Hematopoietic multipotent progenitor cell treated with erythropoietin and hydrocortisone succinate and interleukin-3 and kit ligand, for 6 days (in vitro differentiated cells): ENCODE measurements at regions not wholly inside any gene's neighbourhood (a gene's known extent, or its start where the extent isn't known, plus 50 kb on each side); places are given as distances from the start of the nearest gene placed in this dataset.

ENCODE experiments used
- DNase-seq: peaks from one replicate; pipeline ENCODE4 v3.0.0-alpha.2; 2015

DNA sequence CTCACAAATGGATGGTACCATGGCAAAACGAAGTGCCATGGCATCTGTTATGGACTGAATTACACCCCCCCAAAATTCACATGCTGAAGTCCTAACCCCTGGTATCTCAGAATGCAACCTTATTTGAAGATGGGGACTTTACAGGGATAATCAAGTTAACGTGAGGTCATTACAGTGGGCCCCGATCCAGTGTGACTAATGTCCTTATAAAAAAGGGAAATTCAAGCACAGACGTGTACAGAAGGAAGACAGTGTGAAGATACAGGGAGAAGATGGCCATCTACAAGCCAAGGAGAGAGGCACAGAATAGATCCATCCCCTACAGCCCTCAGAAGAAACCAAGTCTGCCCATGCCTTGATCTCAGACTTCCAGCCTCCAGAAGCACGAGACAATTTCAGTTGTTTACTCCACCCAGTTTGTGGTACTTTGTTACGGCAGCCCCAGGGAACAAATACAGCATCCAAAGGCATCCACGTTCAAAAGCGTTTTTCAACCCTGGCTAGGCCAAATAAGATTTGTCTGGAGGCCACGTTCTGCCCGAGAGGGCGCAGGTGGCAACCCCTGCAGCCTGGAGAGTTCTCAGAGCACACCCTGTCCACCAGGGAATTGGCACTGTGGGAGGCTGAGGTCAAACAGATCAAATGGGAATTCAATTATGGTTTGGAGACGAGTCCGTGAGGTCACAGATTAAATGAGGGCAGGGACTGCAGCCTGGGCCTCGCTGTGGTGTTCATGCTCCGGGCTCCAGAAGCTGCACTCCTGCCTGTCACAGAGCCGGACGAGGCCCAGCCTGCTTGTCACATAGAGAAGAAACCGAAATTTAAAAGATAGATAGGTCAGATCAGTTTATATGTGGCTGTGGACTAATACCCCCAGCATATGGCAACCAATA, 494.8 kb downstream of the SHQ1 start:
- no peak for DNase-seq

DNA sequence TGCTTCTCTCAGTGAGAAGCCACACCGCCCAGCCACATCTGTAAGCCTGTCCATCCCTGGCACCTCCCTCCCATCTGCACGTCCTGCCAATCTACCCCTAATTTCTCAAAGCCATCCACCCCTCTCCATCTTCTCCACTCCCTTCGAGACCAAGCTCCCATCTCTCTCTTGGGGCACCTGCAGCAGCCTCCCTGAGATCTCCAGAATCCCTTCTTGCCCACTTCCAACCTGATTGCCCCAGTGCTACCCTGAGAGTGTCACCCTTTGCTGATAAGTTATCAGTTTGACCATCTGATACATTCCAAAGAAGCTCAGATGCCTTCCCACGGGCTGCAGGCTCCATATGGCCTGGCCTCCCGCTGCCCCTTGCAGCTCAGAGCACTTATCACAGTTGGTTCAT, 496.1 kb downstream of the SHQ1 start:
- DNase-seq = no peak

DNA sequence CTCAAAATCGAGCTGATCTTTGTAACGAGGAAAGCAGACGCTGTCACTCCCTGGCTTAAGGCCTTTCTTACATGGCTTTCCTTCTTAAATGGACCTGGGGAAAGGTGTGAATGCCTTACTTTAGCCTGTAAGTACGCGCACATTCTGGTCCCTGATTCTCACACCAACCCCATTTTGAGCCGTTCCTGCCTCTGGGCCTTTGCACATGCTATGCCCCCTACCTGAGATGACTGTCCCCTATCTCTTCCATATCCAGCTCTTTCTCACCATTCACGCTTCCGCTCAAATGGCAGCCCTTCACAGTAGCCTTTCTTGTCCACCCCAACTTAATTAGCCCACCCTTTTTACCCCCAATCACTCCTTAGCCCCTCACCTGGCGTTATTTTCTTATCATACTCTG, 496.7 kb downstream of the SHQ1 start:
- no peak for DNase-seq

DNA sequence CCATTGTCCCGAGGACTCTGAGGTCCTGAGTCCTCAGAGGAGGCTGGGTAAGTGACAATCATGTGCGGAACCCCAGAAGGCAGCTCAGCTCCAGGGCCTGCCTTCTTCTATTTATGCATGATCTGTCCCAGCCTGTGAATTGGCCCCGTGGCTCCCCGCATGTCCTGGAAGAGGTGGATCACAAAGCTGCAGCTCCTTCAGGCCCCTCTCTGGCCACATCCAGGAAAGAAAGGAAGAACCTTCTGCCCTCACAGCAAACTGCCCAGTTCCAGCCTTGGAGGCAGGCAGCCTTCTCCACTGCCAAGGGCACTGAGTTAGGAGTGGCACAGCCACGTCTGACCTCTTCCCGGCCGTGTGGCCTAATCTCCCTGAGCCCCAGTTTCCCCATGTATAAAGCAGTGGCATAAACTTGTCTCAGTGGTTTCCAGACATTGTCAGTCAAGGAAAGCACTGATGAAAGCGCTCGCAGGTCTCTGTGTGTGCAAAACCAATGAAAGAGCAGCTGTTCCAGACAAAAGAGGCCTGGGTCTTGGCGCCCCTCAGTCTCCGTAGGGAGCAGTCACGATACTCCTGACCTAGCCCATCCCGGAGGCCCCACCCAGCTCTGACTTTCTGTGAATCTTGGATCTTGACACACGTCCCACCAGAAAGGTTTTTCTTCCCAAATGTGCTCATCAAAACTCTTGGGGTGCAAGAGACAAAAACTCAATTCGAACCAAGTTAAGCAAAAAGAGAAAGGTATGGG, 497.3 kb downstream of the SHQ1 start:
- DNase-seq = no peak

DNA sequence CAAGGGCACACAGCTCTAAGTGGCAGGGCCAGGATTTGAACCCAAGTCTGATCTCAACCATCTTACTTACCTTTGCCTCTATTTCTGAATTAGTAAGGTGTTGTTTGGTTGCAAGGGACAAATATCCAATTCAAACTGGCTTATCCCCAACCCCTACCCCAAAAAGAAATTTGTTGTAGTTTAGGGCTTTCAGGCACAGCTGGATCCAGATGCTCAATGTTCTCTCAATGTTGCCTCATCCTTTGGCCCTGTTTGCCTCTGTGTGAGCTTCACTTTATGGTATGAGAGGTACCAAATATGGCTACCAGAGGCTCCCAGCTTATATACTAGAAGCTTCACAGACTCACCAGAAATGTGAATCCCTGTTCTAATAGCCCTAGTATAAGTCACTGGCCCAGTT, 499.9 kb downstream of the SHQ1 start:
- DNase-seq = no peak

DNA sequence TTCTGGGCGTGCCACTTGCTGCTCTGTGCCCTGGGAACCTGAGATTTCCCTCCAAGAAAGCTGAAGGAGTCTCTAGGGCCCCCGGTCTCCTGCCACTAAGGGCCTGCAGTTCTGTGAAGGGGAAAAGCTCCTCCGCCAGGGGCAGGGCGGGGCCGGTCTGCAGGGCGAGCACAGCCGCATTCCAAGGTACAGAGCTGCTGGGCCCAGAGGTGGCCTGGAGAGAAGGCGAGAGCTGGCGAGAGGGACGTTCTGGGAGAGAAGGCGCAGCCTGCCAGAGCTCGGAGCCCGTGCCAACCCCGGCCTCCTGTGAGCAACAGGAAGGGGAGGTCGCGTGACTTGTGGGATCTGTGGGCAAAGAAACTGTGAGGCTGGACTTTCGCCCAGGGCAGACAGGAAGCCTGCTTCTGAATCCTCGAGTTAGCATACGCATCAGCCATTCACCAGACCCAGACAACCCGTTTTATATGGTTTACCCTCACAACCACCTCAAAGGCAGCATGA, 500.4 kb downstream of the SHQ1 start:
- DNase-seq = peak; percentile 91

DNA sequence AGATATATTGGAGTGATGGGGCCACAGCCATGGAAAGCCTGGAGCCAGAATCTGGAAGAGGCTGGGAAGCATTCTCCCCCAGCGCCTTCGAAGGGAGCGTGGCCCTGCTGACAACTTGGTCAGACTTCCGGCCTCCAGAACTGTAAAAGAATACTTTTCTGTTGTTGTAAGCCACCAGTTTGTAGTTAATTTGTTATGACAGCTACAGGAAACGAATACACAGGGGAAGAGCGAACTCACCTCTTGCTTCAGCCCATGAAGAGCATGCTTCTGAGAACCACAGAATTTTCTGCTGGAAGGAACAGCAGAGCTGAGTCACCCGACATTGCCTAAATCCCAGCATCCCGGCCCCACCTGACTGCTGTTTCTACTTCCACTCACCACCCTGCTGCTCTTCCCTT, 501.7 kb downstream of the SHQ1 start:
- peak; percentile 47 for DNase-seq

DNA sequence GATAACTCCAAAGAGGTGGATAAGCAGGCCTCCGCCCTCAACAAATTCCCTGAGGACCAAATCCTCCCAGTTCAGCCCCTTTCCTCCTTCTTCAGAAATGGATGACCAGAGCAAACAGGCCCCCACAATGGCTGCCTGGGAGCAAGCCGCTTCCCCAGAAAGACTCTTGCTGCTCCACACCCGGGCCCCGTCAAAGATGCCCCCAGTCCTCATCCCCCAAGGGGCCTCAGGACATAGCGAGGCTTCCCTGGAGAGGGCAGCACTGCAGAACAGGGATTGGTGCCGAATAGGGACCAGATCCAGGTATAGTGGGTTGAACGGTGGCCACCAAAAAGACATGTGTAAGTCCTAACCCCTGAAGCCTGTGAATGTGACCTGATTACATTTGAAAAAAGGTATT, 502.3 kb downstream of the SHQ1 start:
- DNase-seq = no peak

DNA sequence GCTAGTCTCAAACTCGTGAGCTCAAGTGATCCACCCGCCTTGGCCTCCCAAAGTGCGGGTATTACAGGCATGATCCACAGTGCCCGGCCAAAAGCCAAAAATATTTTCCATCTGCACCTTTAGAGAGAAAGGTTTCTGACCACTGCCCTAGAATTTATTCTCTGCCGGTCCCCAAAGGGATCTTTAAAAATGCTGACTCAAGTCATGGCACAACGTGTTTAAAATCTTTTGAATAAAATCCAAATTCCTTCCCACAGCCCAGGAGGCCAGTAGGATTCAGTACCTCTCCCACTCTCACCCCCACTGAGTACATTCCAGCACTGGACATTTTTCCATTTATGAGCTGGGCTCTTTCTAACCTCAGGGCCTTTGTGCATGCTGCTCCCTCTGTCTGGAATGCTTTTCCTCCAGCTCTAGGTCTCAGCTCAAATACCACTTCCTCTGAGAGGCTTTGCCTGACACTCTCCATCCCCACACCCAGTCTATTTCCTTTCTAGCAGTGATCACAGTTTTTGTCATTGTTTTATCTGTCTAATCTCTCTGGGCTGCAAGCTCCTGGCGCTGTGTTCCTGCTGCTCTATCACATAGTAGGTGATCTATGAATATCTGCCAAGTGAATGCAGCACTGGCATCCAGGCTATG, 502.9 kb downstream of the SHQ1 start:
- peak; percentile 76 for DNase-seq

DNA sequence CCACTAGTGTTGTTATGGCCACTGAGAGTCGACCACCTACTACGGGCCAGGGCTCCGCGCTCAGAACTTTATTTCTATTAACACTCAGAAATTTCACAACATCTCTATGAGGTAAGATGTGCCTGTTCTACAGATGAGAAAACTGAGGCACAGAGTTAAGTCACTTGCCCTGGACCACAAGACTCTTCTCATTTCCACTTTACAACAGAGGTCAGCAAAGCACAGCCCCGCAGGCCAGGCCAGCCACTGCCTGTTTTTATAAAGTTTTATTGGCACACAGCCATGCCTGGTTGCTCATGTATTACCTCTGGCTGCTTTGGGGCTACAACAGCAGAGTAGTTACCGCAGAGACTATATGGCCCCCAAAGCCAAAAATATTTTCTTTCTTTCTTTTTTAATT, 503.6 kb downstream of the SHQ1 start:
- DNase-seq = peak; percentile 47

DNA sequence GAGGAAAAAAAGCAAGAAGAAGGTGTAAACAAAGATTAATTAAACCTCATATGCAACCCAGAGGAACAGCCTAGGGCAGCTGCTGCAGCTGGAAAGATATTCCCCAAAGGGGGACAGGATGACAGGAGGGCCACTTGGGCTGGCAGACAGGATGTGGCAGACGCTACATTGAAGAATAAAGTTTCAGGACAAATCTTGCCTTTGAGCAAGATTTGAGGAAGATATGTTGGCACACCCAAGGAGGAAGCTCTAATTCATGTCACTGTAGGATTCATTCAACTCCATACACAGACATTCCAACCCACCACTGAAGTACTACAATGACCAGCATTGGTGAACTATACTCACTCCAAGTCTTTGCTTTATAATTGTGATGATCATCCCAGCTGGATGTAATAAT, 504.0 kb downstream of the SHQ1 start:
- DNase-seq = no peak

DNA sequence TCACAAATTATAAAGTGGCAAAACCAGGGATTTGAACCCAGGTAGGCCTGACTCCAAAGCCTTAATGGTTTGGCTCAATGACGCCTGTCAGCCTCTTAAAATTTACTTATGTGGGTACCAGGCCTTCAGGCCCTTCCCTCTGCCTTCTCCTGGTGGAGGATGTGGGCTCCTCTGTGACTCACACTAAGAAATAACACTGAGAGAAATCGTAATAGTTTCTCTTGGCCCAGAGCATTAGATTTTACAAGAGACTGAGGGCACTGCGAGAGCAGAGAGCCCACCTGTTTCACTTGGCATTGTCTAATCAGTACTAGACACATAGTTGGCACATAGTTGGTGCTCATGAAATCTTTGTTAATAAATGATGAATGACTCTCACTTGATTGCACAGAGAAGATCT, 505.2 kb downstream of the SHQ1 start:
- no peak for DNase-seq

DNA sequence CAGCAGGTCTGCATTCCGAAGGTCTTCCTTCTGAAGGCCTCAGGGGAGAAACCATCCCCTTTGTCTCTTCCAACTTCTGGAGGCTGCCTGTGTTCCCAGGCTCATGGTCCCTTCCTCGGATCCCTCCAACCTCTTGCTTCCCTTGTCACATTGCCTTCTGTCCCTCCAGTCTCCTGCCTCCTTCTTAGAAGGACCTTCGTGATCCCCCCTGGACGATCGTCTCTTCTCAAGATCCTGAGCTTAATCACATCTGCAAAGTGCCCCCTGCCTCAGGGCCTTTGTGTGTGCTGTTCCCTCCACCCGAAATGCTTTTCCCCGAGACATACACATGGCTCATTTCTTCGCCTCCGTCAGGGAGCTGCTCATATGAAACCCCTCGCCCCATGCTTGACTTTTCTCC, 505.8 kb downstream of the SHQ1 start:
- no peak for DNase-seq

DNA sequence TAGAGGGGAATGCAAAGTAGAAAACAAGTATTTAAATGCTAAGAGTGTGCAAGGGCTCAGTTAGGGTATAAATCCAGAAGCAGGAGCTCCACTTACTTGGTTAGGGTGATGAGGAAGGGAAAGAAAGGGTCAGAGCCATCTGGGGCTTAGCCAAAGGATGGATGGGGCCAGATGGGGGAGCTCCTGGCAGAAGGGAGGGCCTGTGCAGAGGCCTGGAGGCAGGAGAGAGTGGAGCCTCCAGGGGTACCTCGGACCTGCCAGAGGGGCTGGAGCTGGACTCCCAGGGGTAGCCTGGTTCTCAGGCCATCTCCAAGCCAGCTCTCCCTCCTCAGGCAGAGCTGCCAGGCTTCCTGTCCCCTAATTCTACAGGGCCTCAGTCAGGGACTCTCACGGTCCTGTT, 506.3 kb downstream of the SHQ1 start:
- DNase-seq = no peak

DNA sequence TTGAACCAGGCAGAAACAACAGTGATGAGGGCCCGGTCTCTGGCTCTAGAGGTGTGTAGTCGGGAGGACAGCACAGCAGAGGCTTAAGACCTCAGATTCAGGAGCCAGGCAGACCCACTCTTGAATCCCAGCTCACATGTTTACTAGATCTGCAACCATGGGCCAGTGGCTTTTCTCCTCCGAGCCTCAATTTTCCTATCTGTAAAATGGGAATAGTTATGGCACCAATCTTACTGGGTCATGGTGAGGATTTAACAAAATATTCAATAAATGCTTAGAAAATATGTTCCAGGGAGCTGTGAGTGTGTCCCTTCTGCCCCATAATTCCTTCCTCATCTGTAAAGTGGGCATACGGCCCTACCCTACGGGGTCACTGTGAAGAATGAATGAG, 506.9 kb downstream of the SHQ1 start:
- DNase-seq = no peak

DNA sequence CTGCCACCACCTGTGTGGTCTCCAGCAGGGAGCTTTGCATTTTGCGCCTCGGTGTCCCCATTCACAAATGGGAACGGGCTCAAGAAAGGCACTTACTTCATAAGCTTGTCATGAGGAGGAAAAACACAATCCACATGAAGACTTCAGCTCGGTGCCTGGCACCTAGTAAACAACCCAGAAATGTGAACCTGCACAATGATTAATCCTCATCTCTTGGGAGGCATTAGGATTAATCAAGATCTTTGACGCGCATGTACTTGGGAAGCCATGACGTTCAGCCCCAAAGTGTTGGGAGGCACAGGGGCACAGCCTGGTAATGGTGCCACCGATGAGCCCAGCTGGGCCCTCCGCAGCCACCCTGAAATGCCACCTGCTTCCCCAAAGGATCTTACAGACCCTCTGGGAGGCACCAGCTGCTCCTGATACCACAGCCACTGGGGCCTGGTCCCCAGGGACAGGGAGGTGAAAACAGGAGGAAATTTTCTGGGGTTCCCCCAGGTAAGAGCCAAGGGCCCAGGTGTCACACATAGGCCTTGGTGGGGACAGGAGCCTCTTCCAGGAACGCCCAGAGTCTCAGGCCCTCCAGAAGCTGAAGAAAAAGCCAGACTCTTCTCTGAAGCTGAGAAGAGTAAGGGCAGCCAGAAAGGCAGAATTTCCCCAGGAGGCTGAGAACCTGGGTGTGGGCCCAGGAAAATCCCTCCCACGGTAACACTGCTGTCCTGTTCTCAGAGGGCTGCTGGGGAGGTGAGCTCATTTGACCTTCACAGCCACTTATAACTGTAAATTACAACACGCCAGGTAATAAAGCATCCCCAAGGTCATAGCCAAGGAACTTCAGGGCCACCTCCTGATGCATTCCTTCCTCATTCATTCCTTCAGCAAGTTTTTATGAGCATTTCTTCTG, 507.5 kb downstream of the SHQ1 start:
- no peak for DNase-seq

DNA sequence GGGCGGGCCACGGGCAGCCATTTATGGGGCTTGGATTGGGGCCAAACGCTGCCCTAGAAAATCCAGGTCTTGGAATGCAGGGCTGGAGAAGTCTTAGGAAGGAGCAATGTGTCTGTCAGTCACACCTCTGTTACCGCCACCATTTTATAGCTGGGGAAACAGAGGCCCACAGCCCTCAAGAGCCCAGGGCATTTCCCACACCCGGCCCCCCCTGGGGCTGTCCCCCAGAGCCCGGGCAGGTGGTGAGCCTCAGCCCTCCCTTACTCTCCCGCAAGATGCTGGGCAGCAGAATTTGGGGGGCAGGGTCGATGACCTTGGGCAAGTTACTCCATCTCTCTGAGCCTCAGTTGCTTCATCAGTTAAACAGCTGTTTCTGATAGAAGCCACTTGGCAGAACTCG, 508.2 kb downstream of the SHQ1 start:
- no peak for DNase-seq

DNA sequence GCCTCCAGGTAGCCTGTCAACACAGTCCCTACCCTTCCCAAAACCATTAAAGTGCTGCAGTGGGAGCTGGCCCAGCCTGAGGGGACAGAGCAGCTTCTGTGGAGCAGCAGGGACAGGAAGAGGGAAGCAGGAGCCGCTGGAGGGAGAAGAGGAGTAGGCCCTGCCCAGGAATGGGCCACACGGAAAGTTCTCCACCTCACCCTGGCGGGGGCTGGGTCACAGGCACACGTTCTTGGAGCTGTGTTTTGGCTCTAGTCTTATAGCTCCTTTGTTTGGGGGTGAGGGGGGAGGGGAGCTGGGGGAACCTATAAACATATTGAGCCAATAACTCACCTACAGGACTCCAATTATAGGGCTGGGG, 508.6 kb downstream of the SHQ1 start:
- no peak for DNase-seq

DNA sequence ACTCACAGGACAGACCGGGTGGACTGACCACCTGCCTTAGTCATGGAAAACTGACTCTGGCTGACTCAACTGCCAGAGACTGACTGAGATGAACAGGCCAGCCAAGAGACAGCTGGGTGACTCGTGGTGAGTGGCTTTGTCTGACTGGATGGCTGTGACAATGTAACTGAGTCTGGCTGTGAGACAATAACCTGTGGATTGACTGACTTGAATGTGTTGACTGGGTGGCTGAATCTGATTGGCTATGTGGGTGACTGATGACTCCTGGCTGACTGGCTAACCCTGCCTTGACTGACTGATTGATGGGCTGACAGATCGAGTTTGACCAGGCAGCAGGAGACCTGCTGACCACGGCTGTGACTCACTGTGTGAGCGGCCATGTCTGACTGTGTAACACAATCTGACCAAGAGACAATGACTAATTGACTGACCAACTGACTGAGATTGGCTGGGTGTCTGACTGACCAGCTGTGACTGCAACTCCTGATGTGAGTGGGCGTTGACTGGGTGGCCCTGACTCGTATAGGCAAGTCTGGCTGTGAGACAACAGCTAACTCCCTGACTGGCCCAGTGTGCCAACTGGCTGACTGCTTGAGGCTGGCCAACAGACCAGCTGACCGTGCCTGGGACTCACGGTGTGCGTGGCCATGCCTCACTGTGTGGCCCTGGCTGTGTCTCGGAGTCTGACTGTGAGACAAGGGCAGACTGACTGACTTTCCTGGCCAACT, 509.1 kb downstream of the SHQ1 start:
- peak; percentile 67 for DNase-seq

DNA sequence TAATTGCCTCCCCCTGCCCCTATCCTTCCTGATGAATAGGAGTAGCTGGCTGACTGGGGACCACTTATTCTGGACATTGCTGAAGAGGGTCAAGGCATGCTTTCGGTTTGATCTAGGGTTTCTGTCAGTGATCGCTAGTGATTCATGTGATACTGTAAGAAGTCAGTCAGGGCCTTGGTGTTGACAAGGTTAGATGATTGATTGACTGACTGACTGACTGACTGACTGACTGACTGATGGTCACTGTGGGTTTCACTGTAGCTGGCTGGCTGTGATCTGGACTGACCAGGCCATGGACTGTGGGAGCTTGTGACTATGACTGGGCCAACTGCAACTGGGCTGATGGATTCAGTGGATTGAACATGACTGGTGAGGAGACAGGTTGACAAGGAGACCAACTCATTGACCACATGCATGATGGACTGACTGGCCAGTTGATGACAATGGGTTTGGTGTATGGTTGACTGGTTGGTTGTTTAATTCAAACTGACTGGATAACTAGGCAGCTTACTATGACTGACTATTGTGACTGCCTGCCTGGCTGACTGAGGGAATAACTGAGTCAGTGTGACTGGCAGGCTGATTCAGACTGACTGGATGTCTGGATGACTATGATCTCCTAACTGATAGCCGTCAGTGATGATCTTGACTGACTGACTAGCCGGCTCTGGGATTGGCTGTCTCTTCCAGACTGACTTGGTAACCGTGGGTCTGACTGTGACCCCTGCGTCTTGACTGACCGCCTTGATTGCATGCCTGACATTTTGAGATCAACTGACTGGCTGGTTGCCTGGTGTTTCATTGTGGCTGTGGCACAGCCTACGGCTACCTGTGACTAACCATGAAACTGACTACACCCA, 509.9 kb downstream of the SHQ1 start:
- DNase-seq = peak; percentile 44

DNA sequence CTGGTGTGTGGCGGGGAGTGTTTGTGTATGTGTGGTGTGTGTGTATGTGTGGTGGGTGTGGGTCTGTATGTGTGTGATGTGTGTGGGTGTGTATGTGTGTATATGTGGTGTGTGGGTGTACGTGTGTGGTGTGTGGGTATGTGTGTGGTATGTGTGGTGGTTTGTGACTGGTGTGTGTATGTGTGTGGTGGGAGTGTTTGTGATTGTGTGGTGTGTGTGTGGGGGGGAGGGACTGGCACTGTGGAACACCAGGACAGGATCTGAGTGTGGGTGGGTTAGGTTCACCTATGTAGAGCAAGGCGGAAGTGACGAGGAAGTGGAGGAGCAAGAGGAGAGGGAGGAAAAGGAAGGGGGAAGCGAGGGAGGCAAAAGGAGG, 510.8 kb downstream of the SHQ1 start:
- DNase-seq = no peak
